ENCODE measurements at regions not wholly inside any gene's neighbourhood (a gene's known extent, or its start where the extent isn't known, plus 50 kb on each side); places are given as distances from the start of the nearest gene placed in this dataset.

GRCh38 chr2:12971581-12972365 is 255.0 kb downstream of the TRIB2 start:
- Histone ChIP-seq H3K27ac (no peak overlapping the region), H3K36me3 (no peaks in the 10 kb centered on the region), H3K4me3 (no peak overlapping the region), H3K4me1 (no peaks in the 10 kb centered on the region), H3K27me3 (ENCODE audit: low read depth) (no peaks in the 10 kb centered on the region), H3K9me3 (no peaks in the 10 kb centered on the region)
- TF ChIP-seq CTCF (IDR thresholded peaks at IDR 0.05) = no peak
- intact Hi-C loops (cut with DNase I) = no loop called here
- DNase-seq (no peak), ATAC-seq (no peak)

GRCh38 chr2:12978066-12978835 is 261.5 kb downstream of the TRIB2 start:
- ATAC-seq (peak; percentile 41 to 65), DNase-seq (no peak)
- no peak for TF ChIP-seq CTCF (IDR thresholded peaks at IDR 0.05)
- H3K9me3 ChIP-seq = no peaks in the 10 kb centered on the region
- intact Hi-C loops (cut with DNase I) = no loop called here
- H3K4me3 ChIP-seq = no peak overlapping the region
- H3K27me3 ChIP-seq (ENCODE audit: low read depth) = no peaks in the 10 kb centered on the region
- no peaks in the 10 kb centered on the region for H3K4me1 ChIP-seq
- H3K36me3 ChIP-seq = no peaks in the 10 kb centered on the region
- H3K27ac ChIP-seq = no peak overlapping the region

GRCh38 chr2:12979066-12979465 is 262.3 kb downstream of the TRIB2 start:
- DNase-seq (no peak), ATAC-seq (no peak)
- intact Hi-C loops (cut with DNase I) = no loop called here
- Histone ChIP-seq H3K27me3 (ENCODE audit: low read depth) (no peaks in the 10 kb centered on the region), H3K27ac (no peak overlapping the region), H3K9me3 (no peaks in the 10 kb centered on the region), H3K4me3 (no peak overlapping the region), H3K4me1 (no peaks in the 10 kb centered on the region), H3K36me3 (no peaks in the 10 kb centered on the region)
- no peak for TF ChIP-seq CTCF (IDR thresholded peaks at IDR 0.05)

DNA sequence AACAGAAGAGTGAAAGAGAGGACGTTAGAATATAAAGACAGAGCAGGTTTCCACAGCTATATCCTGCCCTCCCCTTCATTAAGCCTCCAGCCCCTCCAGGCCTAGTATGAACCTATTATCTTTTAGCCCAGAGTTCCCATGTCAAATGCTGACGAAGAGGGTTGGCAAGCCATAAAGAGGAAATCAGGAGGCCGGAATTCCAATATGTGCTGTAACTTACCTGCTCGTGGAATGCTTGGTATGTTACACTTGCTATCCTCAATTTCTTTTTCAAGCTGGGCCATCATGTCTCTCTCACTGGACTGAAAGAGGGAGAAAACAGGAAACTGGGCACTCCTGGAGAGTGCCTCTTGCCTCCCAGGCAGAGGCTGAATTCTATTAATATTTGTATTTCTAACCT is 264.1 kb downstream of the TRIB2 start:
- DNase-seq (no peak), ATAC-seq (no peak)
- no peak for TF ChIP-seq CTCF (IDR thresholded peaks at IDR 0.05)

GRCh38 chr2:12982149-12982584 is 265.4 kb downstream of the TRIB2 start:
- H3K4me3 ChIP-seq = no peak overlapping the region
- H3K9me3 ChIP-seq = no peaks in the 10 kb centered on the region
- no peaks in the 10 kb centered on the region for H3K27me3 ChIP-seq (ENCODE audit: low read depth)
- no peaks in the 10 kb centered on the region for H3K36me3 ChIP-seq
- no peaks in the 10 kb centered on the region for H3K4me1 ChIP-seq
- H3K27ac ChIP-seq = no peak overlapping the region
- intact Hi-C loops (cut with DNase I) = no loop called here
- no peak for TF ChIP-seq CTCF (IDR thresholded peaks at IDR 0.05)
- no peak for DNase-seq
- ATAC-seq = no peak

More for the DNA sequence above, 264.1 kb downstream of the TRIB2 start:
- intact Hi-C loops (cut with DNase I) = no loop called here
- Histone ChIP-seq H3K36me3 (no peaks in the 10 kb centered on the region), H3K9me3 (no peaks in the 10 kb centered on the region), H3K4me3 (no peak overlapping the region), H3K27me3 (ENCODE audit: low read depth) (no peaks in the 10 kb centered on the region), H3K4me1 (no peaks in the 10 kb centered on the region), H3K27ac (no peak overlapping the region)

Measured in lower lobe of right lung (tissue), 2 donors.